GM12873 (cell line): ENCODE measurements at regions not wholly inside any gene's neighbourhood (a gene's known extent, or its start where the extent isn't known, plus 50 kb on each side); places are given as distances from the start of the nearest gene placed in this dataset.

Experiments
- TF ChIP-seq, protein P1 (sequence below): IDR thresholded peaks from 2 replicates; pipeline ENCODE4 v1.5.1; 2012; ENCODE audit warnings: low read depth, mild to moderate bottlenecking, moderate library complexity, low read length, control low read depth; ENCODE audit not compliant: insufficient read depth; ENCODE audit errors: missing control alignments

DNA sequence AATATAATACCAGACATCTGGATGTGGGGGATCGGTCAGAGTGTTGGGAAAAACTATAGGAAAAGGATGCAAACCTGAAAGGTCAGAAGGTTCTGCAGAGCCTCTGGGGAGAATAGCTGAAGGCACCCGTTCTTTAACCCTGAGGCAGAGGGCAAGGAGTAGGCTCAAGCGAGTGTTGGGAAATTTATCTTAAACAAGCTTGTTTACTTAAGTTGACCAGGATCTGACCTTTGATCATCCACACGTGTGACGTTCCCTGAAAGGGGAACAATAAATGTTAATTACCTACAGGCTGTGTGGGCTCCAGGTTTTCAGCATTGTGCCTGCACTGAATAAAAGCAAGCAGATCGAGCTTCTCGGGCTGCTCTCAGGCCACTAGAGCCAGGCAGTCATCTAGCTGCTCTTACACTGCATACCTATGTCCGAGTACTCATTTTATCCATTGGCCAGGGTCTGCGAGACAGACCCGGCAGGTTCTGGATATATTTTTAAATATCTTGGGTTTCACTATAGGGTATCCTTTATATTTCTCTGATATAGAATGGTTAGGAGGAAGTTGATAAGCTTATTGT is 400.6 kb upstream of the CHST9 start:
- TF ChIP-seq, protein P1, sequence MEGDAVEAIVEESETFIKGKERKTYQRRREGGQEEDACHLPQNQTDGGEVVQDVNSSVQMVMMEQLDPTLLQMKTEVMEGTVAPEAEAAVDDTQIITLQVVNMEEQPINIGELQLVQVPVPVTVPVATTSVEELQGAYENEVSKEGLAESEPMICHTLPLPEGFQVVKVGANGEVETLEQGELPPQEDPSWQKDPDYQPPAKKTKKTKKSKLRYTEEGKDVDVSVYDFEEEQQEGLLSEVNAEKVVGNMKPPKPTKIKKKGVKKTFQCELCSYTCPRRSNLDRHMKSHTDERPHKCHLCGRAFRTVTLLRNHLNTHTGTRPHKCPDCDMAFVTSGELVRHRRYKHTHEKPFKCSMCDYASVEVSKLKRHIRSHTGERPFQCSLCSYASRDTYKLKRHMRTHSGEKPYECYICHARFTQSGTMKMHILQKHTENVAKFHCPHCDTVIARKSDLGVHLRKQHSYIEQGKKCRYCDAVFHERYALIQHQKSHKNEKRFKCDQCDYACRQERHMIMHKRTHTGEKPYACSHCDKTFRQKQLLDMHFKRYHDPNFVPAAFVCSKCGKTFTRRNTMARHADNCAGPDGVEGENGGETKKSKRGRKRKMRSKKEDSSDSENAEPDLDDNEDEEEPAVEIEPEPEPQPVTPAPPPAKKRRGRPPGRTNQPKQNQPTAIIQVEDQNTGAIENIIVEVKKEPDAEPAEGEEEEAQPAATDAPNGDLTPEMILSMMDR, result no peak

DNA sequence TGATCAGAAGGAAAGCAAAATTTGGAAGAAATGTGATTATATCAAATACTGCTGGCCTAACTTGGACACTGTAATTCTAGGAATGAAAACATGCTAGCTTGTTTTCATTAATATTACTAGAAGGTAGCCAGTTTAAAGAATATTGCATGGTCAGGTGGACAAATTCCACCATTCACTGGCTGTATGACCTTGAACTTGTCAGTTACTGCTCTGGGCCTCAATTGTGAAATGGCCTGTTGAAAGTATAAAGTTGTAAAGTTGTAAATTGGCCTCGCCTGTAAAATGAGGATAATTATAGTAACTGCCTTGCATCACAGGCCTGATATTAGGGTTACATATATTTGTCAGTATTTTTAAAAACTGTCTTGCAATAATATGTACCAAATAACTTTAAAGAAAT is 398.4 kb upstream of the CHST9 start:
- TF ChIP-seq, protein P1, result no peak

DNA sequence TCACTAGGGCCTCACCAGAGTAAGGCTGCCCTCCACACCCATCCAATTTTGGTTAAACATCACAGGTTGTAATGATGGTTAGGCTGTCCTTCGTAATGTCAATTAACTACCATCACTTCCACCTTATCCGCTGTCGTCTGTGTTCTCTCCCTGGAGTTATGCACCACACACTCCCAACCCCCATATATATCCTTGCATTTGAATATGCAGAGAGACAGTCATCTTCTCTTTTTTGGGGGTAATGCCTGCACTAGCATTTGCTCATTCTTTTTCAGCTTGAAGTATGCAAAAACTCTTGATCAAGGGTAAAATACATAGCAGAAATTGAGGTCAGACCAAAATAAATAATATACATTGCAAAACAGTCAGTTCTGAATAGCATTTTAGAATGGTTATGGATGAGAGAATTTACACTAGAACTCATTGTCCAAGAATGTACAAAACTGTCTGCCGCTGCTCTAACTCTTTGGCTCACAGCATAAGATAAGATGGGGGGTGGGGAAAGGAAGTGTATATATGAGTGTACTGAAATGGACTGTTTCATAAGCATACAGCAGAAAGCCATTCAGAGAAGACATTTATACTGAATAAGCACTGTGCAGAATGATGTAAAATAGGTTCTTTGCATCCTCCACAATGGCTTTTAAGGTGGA is 397.8 kb upstream of the CHST9 start:
- TF ChIP-seq, protein P1, result no peak

DNA sequence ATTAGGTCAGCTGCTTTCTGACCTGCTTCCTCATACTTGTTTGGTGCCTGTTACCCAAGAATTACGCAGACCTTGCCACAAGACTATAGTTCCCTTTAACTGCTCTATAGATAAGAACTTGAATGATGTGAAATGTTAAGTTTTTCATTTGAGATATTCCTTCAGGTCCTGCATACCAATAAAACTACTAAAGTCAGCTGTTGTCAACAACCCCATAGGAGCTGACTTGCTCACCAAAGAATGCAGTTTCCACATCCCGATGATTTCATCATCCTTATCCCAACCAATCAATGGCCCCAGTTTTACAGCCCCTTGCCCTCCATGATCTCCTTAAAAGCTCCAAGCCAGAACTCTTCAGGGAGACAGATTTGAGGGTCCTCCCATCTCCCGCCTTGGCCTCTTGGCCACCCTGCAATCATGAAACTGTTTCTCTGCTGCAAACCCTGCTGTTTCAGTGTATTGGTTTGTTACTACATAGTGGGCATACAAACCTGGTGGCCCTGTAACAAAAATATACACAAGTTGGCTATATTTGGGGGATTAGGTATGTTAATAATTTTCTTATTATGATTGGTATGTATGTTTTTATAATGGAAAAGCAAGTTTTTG is 396.3 kb upstream of the CHST9 start:
- TF ChIP-seq, protein P1, result no peak

DNA sequence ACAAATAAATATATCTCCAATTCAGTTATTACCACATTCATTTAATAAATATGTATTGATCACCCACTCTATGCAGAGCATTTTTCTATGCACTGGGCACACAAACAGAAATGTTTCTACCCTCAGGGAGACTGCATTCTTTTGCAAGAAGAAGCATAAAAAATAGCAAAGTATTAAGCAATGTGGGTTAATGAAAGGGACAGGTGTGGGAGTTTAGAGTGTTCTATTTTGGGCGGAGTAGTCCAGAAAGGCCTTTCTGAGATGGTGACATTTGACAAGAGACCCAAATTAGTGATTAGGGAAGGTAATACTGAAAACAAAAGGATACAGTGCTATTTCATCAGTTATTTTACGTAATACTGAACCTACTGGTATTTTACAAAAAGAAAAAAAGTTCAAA is 394.3 kb upstream of the CHST9 start:
- TF ChIP-seq, protein P1, result no peak

DNA sequence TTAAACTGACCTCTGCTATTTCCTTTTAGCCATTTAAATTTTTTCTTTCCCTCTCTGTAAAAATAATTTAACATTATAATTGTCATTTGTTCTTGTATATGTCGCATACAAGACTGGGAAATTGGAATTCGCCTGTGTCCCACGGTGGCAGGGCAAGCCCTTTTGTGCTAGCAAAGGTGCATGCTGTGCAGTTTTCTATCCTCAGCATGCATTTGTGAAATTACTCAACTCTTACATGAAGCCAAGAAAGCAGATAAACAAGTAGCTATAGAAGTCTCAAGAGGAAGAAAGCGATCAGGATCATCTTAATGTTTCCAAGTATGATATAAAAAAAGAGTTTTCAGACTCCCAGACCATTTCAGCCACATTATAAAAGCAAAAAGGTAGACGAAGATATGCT is 392.6 kb upstream of the CHST9 start:
- TF ChIP-seq, protein P1, result no peak

DNA sequence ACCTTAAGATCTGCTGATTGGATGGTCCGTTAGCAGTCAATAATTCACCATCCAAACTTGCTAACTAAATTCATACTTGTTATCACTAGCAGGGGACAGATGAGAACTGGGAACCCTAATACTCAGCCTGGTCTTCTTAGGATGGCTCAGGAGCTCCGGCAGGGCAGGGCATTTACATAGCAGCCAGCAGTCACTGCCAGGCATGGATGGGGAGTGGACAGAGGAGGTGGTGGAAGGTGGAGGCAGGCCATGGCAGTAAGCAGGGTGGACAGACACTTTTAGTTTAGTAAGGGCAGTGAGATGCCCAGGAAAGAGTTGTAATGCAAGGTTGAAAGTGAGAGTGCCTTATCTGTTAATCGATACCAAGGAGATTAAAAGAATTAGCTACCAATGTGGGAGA is 392.2 kb upstream of the CHST9 start:
- TF ChIP-seq, protein P1, result no peak
